GM12864 (cell line): ENCODE measurements at regions not wholly inside any gene's neighbourhood (a gene's known extent, or its start where the extent isn't known, plus 50 kb on each side); places are given as distances from the start of the nearest gene placed in this dataset.

Source experiments
- DNase-seq: peaks from one replicate; pipeline ENCODE4 v3.0.0-alpha.2; 2011; ENCODE audit warnings: low read depth
- H3K4me3 ChIP-seq: 2 replicates; pipeline ENCODE4 v1.5.1; 2011; ENCODE audit warnings: mild to moderate bottlenecking, low read depth, low read length, control low read depth
- CTCF ChIP-seq: IDR thresholded peaks from 2 replicates; pipeline ENCODE4 v1.5.1; 2011; ENCODE audit warnings: low read depth, mild to moderate bottlenecking, moderate library complexity, low read length, control low read depth, inconsistent platforms; ENCODE audit errors: missing control alignments

- no peak for DNase-seq
- no peak overlapping the region for H3K4me3 ChIP-seq
- no peak for TF ChIP-seq CTCF
These were observed 62.4 kb upstream of the NANOS1 start for GRCh38 chr10:118967160-118967559.

- DNase-seq: no peak
- TF ChIP-seq CTCF: no peak
- no peak overlapping the region for H3K4me3 ChIP-seq
These were observed 61.5 kb upstream of the NANOS1 start for GRCh38 chr10:118968060-118968459.

GRCh38 chr10:118968482-118968881 lies 61.0 kb upstream of the NANOS1 start:
- H3K4me3 ChIP-seq: no peak overlapping the region
- no peak for DNase-seq
- TF ChIP-seq CTCF: no peak

- TF ChIP-seq CTCF: no peak
- H3K4me3 ChIP-seq: no peak overlapping the region
- DNase-seq: no peak
These were observed 60.5 kb upstream of the NANOS1 start for GRCh38 chr10:118969014-118969413.

- H3K4me3 ChIP-seq: no peak overlapping the region
- no peak for TF ChIP-seq CTCF
- DNase-seq: no peak
These were observed 58.7 kb upstream of the NANOS1 start for GRCh38 chr10:118970770-118971169.

- peak; percentile 50 for TF ChIP-seq CTCF
- DNase-seq: peak; percentile 12
- H3K4me3 ChIP-seq: no peak overlapping the region
These were observed 58.3 kb upstream of the NANOS1 start for GRCh38 chr10:118971187-118971586.

- no peak for DNase-seq
- H3K4me3 ChIP-seq: no peak overlapping the region
- no peak for TF ChIP-seq CTCF
These were observed 57.6 kb upstream of the NANOS1 start for GRCh38 chr10:118971876-118972275.
